HG03097 (cell line): ENCODE measurements at regions not wholly inside any gene's neighbourhood (a gene's known extent, or its start where the extent isn't known, plus 50 kb on each side); places are given as distances from the start of the nearest gene placed in this dataset.
"Not testable (repeated sequence)": the region's sequence is repeated elsewhere in the genome, so short reads cannot be mapped to it uniquely, and the experiment has no call there.

Source experiments
- ATAC-seq: cut with Tn5 transposase; IDR thresholded peaks from one replicate; pipeline ENCODE4 v1.9.1; 2021; ENCODE audit not compliant: unreplicated experiment, low FRiP score

DNA sequence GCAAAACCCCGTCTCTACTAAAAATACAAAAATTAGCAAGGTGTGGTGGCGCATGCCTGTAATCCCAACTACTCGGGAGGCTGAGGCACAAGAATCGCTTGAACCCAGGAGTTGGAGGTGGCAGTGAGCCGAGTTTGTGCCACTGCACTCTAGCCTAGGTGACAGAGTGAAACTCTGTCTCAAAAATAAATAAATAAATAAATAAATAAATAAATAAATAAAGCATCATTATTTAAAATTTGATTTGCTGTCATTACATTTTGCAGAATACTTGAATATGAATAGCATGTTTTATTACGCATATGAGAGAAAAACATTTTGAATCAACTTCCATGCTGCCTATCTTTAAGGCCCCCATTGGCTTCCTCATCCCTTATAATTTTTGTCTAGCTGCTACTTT, 53.4 kb upstream of the MED14 start:
- not testable (repeated sequence) for ATAC-seq

DNA sequence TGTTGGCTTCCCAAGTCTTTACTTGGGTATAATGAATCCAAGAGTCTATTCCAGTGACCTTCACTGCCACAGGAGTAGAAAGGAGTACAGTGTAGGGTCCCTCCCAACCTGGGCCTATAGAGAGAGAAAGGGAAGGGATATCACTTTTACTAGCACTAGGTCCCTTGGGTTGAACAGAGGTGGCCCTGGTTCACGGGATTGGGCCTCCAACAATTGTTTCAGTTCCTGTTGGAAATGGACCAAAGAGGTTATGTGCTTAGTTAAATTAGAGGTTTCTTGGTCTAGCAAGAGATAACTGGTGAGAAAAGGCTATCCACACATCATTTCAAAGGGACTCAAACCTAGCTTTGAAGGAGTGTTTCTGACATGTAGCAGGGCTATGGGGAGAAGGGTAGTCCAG, 57.1 kb upstream of the MED14 start:
- ATAC-seq = no peak

DNA sequence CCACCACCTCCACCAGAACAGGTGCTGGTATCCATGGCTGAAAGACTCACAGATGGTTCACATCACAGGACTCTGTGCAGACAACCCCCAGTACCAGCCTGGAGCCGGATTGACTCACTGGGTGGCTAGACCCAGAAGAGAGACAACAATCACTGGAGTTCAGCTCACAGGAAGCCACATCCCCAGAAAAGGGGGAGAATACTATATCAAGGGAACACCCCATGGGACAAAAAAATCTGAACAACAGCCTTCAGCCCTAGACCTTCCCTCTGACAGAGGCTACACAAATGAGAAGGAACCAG, 59.4 kb upstream of the MED14 start:
- not testable (repeated sequence) for ATAC-seq

DNA sequence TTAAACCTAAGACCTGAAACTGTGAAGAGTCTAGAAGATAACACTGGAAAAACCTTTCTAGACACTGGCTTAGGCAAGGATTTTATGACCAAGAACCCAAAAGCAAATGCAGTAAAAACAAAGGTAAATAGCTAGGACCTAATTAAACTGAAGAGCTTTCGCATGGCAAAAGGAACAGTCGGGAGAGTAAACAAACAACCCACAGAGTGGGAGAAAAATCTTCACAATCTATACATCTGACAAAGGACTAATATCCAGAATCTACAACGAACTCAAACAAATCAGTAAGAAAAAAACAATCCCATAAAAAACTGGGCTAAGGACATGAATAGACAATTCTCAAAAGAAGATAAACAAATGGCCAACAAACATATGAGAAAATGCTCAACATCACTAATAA, 64.4 kb upstream of the MED14 start:
- ATAC-seq = not testable (repeated sequence)

DNA sequence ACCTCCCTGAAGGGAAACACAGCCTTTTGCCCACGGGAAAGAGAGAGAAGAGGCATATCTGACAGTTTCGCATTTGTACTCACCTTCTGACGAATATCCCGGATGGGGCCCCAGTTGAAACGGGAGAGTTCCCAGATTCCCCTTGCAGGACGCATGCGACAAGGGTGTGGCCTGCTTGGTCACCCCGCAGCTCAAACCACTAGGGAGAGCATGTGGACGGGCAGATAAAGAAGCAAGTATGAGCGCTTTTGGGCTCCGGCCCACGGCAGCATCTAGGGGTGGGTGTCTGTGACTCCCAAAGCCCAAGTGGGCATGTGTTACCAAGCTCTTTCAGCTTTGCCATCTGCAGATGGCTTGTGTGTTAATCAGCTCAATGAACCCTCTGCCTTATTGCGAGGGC, 70.1 kb upstream of the MED14 start:
- no peak for ATAC-seq

DNA sequence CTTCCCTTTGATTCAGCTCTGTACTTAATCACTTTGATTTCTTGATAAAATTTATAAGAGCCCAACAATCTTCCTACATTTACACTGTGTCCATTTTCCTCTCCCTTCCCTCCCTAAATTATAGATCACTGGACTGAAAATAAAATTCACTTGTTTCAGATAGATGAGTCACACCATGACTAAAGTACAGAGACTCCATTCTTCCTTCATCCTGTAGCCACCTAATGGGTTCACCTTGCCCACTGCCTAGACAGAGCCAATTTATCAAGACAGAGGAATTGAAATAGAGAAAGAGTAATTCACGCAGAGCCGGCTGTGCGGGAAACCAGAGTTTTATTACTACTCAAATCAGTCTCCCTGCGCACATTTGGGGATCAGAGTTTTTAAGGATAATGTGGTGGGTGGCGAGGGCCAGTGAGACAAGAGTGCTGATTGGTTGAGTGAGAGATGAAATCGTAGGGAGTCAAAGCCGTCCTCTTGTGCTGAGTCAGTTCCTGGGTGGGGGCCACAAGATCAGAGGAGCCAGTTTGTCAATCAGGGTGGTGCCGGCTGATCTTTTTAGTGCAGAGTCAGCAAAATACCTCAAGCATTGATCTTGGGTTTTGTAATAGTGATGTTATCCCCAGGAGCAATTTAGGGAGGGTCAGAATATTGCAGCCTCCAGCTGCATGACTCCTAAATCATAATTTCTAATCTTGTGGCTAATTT, 71.3 kb upstream of the MED14 start:
- no peak for ATAC-seq

DNA sequence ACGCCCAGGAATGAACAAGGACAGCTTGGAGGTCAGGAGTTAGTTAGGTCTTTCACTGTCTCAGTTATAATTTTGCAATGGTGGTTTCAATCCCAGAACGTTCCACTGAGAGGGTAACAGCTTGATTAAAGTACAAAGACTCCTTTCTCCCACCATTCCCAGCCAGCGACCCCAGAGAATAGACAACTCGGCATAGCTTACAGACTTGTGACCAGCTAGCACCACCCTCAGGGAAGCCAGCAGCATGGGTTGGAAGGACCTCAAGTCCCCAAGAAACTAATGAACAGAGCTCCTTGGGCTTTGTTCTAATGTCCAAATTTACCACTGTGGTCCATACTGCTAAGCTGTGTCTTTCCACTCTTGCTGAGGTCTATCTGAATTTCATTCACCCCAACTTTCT, 72.0 kb upstream of the MED14 start:
- no peak for ATAC-seq

DNA sequence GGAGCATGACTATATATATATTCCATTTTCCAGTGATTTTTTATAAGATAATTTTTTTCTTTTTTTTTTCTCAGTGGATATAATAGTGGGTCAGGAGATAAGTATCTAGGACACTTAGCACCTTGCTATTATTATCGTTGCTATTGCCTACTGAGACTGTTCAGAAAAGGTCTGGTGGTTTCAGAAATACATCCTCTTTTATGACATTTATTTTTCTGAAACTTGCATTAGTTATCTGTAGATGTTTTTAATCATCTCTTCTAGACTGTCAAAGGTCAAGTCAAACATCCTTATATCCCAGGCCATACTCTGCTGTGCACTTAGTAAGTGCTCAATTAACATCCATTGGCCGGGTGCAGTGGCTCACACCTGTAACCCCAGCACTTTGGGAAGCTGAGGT, 72.9 kb upstream of the MED14 start:
- ATAC-seq = no peak

DNA sequence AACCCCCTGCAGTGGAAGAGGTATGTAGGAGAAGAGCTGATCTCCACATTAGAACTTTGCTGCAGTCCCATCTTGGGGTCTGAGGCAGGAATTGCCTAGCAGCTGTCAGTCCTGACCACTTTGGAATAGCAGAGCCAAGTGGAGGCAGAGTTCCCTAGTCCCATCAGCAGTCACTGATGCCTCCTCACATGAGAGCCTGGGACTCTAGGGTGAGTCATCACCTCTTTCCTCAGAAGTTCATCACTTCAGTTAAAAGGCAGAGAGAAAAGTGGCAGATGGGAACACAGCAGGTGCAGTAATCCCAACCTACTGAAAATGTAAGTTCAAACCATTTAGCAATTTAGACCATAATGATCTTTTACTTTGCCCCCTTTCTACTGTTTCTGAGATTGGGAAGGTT, 73.9 kb upstream of the MED14 start:
- no peak for ATAC-seq

DNA sequence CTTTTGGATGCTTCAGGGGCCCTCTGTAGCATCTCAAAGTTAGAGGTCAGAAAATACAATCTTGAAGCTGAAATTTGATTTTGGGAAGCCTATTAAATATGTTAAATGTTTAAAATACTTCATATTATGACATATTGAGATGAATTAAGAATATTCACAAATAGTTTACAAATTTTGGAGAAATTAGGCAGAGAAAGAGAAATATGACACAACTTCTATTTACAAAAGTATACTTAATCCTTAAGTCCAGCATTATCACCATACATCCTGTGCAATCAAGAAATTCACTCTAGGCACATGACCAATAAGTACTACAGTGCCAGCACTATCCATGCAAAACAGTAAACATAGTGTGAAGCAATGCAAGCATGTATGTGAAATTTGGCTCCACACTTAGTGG, 79.7 kb upstream of the MED14 start:
- ATAC-seq = not testable (repeated sequence)

DNA sequence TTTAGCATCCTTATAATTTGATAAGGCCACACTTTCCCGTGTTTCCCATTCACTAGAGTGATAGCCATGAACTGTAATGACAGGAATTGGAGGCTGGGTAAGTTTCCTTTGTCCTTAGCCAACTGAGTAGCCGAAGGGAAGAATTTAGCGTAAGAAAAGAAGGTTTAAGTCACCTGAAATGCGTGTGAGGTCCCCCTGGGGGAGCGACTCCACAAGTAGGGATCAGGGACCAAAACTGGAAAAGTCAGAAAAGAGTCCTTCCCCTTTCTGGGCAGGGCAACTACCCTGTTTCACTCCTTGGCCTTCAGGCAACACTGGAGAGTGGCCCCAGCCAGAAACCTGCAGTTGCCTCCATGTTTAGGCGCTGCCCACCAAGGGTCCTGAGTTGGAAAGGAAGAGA, 81.6 kb upstream of the MED14 start:
- no peak for ATAC-seq

DNA sequence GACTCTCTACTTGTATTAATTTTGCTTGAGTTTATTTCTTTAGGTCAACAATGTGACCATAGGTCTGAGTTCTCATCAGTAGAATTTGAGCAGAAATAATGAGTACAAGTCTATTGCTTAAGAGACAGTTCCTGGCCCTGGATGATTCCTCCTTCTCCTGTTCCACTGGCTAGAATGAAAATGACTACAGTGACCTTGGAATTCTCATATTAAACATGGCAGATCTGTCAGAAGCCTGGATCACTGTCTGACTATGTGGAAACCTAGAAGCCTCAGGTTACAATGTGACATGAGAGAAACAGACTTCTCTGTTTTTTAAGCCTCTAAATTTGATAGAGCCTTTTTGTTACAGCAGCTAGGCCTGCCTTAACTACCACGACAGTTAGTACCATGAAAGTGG, 82.9 kb upstream of the MED14 start:
- no peak for ATAC-seq

DNA sequence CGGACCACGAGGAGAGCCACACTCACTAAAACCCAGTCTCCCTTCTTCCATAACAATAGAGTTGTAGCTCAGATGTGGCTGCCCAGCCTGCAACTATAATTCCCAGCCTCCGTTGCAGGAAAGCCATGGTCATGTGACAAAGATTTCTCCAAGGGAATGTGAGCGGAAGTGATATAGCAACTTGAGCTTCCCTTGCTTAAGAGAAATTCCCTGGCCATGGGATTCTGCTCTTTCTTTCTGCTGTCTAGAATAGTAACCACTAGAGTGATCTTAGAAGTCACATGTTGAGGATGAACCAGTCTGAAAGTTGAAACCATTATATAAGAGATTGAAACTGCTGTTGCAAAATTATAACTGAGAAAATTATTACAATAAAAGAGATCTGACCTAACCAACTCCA, 86.4 kb upstream of the MED14 start:
- ATAC-seq = no peak

DNA sequence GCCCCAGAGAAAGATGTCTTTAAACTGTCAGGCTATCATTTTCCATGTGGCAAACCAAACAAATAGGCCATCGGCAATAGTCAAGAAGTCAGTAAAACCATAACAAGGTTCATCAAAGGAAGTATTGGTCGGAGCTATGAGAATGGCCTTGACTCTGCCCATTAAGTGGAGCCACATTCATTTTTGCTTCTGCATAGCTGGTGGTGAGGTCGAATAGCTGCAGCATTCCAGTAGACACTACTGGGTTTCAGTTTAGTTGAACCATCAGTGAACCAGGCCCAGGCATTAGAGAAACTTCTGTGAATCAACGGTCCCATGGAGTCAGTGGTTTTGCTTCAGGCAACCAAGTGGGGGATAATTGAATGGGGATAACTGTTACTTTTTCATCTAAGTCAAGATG, 92.0 kb upstream of the MED14 start:
- no peak for ATAC-seq

DNA sequence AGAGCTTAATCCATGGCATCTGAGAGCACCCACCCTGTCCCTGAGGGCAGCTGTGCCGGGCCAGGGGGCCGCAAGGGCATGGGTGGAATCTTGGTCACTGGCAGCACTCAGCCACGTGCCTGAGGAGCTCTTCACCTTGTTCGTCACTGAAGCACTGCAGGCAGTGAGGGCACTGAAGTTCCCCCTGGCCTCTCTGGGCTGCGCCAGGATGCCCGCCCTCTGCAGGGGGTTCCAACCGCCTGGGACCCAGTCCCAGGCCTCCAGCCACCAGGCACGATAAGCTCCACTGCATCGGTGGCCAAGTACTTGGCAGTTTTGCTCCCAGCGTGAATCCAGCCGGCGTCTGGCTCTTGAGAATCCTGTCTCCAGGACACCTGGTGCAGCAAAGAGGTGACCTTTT, 96.4 kb upstream of the MED14 start:
- no peak for ATAC-seq

DNA sequence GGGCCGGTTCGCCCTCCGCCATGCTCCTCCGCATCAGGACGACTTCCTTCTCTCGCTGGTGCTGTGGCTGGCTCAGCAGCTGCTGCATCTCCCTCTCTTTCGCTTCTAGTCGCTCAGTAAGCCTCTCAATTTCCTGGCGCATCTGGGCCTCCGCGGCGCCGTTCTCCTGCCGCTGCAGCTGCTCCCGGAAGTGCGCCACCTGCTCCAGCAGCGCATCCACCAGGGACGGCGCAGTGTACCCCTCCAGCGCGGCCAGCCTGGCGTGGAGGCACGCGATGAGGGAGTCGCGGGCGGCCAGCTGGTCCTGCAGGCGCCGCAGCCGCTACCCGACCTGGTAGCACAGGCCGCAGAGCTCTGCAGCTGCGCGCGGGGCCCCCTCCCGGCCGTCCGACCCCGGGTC, 97.4 kb upstream of the MED14 start:
- no peak for ATAC-seq

DNA sequence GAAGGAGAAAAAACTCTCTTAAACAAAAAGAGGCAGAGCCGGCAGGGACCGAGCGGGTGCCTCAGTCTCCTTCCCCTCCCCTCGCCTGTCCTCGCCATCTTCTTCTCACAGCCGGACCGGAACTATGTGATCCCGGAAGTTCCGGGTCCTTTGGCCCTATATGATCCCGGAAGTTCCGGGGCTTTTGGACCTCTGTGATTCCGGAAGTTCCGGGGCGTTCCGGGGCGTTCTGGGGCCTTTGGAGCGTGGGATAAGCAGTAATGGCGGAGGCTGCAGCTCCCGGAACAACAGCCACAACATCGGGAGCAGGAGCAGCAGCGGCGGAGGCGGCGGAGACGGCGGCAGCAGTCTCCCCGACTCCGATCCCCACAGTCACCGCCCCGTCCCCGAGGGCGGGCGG, 98.9 kb upstream of the MED14 start:
- ATAC-seq = no peak

DNA sequence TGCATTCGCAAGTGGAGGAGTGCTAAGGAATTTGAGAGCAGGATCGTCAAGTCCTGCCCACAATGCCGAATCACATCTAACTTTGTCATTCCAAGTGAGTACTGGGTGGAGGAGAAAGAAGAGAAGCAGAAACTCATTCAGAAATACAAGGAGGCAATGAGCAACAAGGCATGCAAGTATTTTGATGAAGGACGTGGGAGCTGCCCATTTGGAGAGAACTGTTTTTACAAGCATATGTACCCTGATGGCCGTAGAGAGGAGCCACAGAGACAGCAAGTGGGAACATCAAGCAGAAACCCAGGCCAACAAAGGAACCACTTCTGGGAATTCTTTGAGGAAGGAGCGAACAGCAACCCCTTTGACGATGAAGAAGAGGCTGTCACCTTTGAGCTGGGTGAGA, 100.2 kb upstream of the MED14 start:
- no peak for ATAC-seq

DNA sequence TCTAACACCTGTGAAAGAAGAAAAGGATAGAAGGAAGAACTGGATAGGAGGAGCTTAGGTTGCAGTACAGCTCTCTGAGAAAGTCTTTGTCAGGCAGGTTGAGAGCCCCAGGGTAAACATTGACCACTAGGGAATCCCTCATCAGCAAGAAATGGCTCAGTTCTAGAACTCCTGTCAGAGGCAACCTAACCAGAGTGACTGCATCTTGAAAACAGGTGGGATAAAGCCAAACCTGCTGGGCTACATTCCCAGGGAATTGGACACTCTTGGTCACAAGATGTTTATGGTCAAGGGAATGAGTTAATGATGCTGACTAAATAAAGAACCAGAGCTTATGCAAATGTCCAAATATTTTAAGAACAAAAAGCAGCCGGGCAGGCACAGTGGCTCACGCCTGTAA, 108.3 kb upstream of the MED14 start:
- ATAC-seq = no peak

DNA sequence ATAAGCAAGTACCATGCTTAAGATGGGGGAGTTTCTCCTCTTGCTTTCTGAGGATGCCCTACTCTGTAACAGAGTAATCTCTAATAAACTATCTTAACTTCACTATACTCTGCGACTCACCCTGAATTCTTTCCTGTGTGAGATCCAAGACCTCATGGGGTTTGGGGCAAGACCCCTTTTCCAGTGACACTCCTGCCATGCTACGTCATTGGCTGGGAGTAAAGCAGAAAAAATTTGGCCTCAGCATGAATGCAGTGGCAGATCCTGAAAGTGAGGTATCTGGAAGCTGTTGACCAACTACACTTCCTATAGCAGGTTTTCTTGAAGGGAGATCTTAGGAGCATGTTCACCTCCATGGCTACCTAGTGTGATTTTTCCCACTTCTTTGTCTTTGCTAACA, 109.1 kb upstream of the MED14 start:
- no peak for ATAC-seq

DNA sequence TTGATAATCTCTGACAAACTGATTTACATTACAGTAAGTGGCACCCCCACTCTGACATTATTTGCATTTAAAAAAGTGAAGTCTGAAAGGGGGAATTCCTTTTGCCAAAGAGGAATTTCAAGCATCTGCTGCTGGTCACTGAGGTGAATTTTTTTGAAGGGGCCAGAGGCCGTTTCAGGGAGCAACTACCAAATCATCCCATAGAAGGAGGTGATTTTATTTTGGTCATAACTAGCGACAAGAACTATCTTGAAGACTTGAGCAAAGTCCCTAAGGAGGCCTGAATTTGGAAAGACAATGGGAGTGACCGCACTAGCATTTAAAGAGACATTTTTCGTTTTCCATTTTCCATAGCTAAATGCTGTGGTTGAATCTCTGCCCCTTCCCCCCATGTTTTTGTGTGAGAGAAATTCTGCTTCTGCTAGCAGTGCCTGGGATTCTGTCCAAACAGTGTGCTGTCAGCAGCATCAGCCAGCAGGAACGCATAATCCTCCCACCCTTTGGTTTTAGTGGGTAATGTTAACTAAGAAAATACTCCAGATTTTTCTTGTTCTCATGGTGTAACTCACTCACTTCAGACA, 110.1 kb upstream of the MED14 start:
- ATAC-seq = no peak

DNA sequence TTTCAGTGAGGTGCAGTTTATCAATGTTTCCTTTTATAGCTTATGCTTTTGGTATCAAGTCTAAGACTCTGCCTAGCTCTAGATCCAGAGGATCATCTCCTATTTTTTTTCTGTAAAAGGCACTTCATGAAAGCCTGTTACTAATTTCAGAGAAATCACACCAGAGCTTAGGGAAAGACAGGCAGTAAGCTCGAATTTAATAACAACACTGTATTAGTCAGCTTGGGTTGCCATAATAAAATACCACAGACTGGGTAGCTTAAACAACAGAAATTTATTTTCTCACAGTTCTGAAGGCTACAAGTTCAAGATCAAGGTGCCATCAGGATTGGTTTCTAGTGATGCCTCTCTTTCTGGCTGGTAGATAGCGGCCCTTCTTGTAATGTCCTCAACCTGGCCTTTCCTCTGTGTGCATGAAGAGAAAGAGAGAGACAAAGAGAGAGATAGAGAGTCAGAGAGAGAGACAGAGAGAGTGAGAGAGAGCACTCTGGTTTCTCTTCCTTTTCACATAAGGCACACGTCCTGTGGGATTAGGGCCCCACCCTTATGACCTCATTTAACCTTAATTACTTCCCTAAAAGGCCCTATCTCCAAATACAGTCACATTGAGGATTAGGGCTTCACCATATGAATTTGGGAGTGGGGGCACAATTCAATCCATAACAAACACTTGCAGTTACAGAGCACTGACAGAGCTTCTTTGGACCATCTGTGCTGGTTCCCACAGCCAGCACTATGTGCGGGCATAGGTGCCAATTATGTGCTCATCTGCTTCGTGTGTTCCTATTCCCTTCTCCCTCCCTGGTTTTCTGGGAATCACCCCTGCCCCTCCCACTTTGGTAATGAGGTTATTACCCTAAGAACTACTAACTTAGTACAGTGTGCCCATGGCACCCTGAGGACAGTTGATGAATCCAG, 114.8 kb upstream of the MED14 start:
- ATAC-seq = no peak
